Smooth muscle cell (in vitro differentiated cells): ENCODE measurements at regions not wholly inside any gene's neighbourhood (a gene's known extent, or its start where the extent isn't known, plus 50 kb on each side); places are given as distances from the start of the nearest gene placed in this dataset.

Experiments
- DNase-seq: peaks from one replicate; lab custom pipeline; 2025; ENCODE audit not compliant: unreplicated experiment; lab: John Stamatoyannopoulos, UW
- H2AFZ ChIP-seq: fragments of 200-600 bp; sonication (generic); 2 replicates; pipeline ENCODE4 v1.6.0; 2016; ENCODE audit warnings: antibody characterized with exemption, low read depth, mild to moderate bottlenecking
- H3F3A ChIP-seq: fragments of 200-600 bp; sonication (generic); 2 replicates; pipeline ENCODE4 v1.6.0; 2017; ENCODE audit warnings: antibody characterized with exemption, low read depth
- H3K27ac ChIP-seq: fragments of 200-600 bp; sonication (generic); 2 replicates; pipeline ENCODE4 v1.5.1; 2016; ENCODE audit warnings: low read depth, mild to moderate bottlenecking
- H3K27me3 ChIP-seq: fragments of 200-600 bp; sonication (generic); 2 replicates; pipeline ENCODE4 v1.6.1; 2016; ENCODE audit warnings: low read depth, mild to moderate bottlenecking
- H3K36me3 ChIP-seq: fragments of 200-600 bp; sonication (generic); 2 replicates; pipeline ENCODE4 v1.5.1; 2016; ENCODE audit warnings: low read depth
- H3K4me1 ChIP-seq: fragments of 200-600 bp; sonication (generic); 2 replicates; pipeline ENCODE4 v1.5.1; 2016; ENCODE audit warnings: low read depth
- H3K4me2 ChIP-seq: fragments of 200-600 bp; sonication (generic); 2 replicates; pipeline ENCODE4 v1.6.0; 2016; ENCODE audit warnings: mild to moderate bottlenecking
- H3K4me3 ChIP-seq: fragments of 200-600 bp; sonication (generic); 2 replicates; pipeline ENCODE4 v1.5.1; 2016; ENCODE audit warnings: mild to moderate bottlenecking
- H3K79me2 ChIP-seq: fragments of 200-600 bp; sonication (generic); 2 replicates; pipeline ENCODE4 v1.6.0; 2016; ENCODE audit warnings: low read depth, mild to moderate bottlenecking
- H3K9ac ChIP-seq: fragments of 200-600 bp; sonication (generic); 2 replicates; pipeline ENCODE4 v1.6.0; 2016; ENCODE audit warnings: low read depth
- H3K9me3 ChIP-seq: fragments of 200-600 bp; sonication (generic); replicated peaks from 2 replicates; pipeline ENCODE4 v1.5.1; 2016; ENCODE audit warnings: low read depth
- H4K20me1 ChIP-seq: fragments of 200-600 bp; sonication (generic); 2 replicates; pipeline ENCODE4 v1.6.0; 2016; ENCODE audit warnings: low read depth
- WGBS: methylation state at CpG from one replicate; pipeline ENCODE4 v1.1.7; 2016; ENCODE audit warnings: low lambda C conversion rate; 5-methylcytosine and 5-hydroxymethylcytosine counted together
- TF ChIP-seq, protein P1 (sequence below): fragments of 200-600 bp; sonication (generic); IDR thresholded peaks from 2 replicates; pipeline ENCODE4 v1.5.1; 2017; ENCODE audit warnings: borderline replicate concordance, mild to moderate bottlenecking, antibody characterized with exemption; ENCODE audit not compliant: insufficient read depth, poor library complexity, severe bottlenecking

DNA sequence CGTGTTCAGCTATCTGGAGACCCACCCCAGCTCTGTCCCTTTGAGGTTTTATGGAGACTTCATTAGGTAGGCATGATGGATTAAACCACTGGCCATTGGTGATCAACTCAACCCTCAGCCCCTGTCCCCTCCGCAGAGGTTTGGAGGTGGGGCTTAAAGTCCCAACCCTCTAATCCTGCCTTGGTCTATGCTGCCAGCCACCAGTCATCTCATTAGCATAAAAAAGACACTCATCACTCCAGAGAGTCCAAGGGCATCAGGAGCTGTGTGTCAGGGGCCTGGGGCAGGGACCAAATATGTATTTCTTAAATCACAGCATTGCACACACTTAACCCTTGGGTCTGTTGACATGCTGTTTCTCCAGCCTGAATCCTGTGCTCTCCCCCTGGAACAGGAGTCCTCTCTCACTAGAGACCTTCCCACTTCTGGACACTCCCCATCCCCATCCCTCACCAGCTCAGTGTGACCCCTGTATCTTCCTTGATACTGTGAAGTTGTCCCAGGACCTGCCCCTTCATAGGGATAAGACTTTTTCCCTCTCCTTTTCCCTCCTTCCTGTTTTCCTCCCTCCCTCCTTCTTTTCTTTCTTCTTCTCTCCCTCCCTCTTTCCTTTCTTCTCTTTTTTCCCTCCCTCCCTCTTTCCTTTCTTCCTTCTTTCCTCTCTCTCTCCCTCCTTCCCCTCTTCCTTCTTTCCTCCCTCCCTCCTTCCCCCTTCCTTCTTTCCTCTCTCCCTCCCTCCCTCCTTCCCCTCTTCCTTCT lies 54.7 kb upstream of the CLMN start:
- 55% methylated on average over 2 of the region's 2 CpGs for WGBS
- TF ChIP-seq, protein P1, sequence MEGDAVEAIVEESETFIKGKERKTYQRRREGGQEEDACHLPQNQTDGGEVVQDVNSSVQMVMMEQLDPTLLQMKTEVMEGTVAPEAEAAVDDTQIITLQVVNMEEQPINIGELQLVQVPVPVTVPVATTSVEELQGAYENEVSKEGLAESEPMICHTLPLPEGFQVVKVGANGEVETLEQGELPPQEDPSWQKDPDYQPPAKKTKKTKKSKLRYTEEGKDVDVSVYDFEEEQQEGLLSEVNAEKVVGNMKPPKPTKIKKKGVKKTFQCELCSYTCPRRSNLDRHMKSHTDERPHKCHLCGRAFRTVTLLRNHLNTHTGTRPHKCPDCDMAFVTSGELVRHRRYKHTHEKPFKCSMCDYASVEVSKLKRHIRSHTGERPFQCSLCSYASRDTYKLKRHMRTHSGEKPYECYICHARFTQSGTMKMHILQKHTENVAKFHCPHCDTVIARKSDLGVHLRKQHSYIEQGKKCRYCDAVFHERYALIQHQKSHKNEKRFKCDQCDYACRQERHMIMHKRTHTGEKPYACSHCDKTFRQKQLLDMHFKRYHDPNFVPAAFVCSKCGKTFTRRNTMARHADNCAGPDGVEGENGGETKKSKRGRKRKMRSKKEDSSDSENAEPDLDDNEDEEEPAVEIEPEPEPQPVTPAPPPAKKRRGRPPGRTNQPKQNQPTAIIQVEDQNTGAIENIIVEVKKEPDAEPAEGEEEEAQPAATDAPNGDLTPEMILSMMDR = no peak
- Histone ChIP-seq H3K79me2 (no peaks in the 10 kb centered on the region), H3K4me2 (no peak overlapping the region), H3F3A (no peaks in the 10 kb centered on the region), H3K27me3 (peaks cover 19% of the 10 kb centered on the region), H3K9me3 (peaks cover 1% of the 10 kb centered on the region), H3K36me3 (no peaks in the 10 kb centered on the region), H3K4me1 (no peaks in the 10 kb centered on the region), H3K9ac (no peak overlapping the region), H3K4me3 (no peak overlapping the region), H3K27ac (no peak overlapping the region), H4K20me1 (no peaks in the 10 kb centered on the region), H2AFZ (no peak overlapping the region)
- DNase-seq = no peak

GRCh38 chr14:95370076-95370475 lies 50.4 kb upstream of the CLMN start:
- Histone ChIP-seq H2AFZ (no peak overlapping the region), H3F3A (no peaks in the 10 kb centered on the region), H3K9ac (no peak overlapping the region), H3K9me3 (no peaks in the 10 kb centered on the region), H4K20me1 (no peaks in the 10 kb centered on the region), H3K4me3 (no peak overlapping the region), H3K79me2 (no peaks in the 10 kb centered on the region), H3K36me3 (no peaks in the 10 kb centered on the region), H3K4me2 (no peak overlapping the region), H3K4me1 (no peaks in the 10 kb centered on the region), H3K27ac (no peak overlapping the region), H3K27me3 (peaks cover 14% of the 10 kb centered on the region)
- 73% methylated on average over 2 of the region's 2 CpGs for WGBS
- DNase-seq = no peak
- TF ChIP-seq, protein P1 = no peak
